ENCODE measurements at regions not wholly inside any gene's neighbourhood (a gene's known extent, or its start where the extent isn't known, plus 50 kb on each side); places are given as distances from the start of the nearest gene placed in this dataset.

GRCh38 chr3:25903371-25904129 lies 113.7 kb downstream of the OXSM start:
- Histone ChIP-seq H4K8ac (ENCODE audit: low read depth, low read length) (no peak overlapping the region), H2AFZ (ENCODE audit: insufficient read depth, low read length, poor library complexity) (no peak overlapping the region), H3K79me2 (ENCODE audit: control insufficient read depth, insufficient read depth, low read length, poor library complexity) (no peaks in the 10 kb centered on the region), H3K27me3 (ENCODE audit: insufficient read depth, low read length) (no peaks in the 10 kb centered on the region), H3K4ac (ENCODE audit: low read depth, low read length) (no peak overlapping the region), H2BK120ac (ENCODE audit: insufficient read depth, low read length, poor library complexity) (no peak overlapping the region), H3K4me2 (ENCODE audit: low read length) (no peak overlapping the region), H2BK5ac (ENCODE audit: low read depth, low read length, poor library complexity) (no peak overlapping the region), H3K4me1 (ENCODE audit: control insufficient read depth in 1 of 2, insufficient read depth in 2 of 2, low read length in 2 of 2) (no peaks in the 10 kb centered on the region), H4K91ac (ENCODE audit: low read depth, low read length) (no peak overlapping the region), H3K18ac (ENCODE audit: low read length) (no peak overlapping the region), H4K12ac (ENCODE audit: low read depth, low read length) (no peak overlapping the region), H3K14ac (ENCODE audit: low read length) (no peak overlapping the region), H3K79me1 (ENCODE audit: low read length) (no peaks in the 10 kb centered on the region), H3K23ac (ENCODE audit: low read length) (no peak overlapping the region), H2BK12ac (ENCODE audit: low read length) (no peak overlapping the region), H3K9me3 (ENCODE audit: insufficient read depth, low read depth, low read length) (no peaks in the 10 kb centered on the region), H3K9ac (ENCODE audit: low read length) (no peak overlapping the region), H3K36me3 (ENCODE audit: control insufficient read depth in 1 of 2, insufficient read depth in 2 of 2, low read length in 2 of 2) (no peaks in the 10 kb centered on the region), H2AK5ac (ENCODE audit: low read length) (no peak overlapping the region), H3K27ac (ENCODE audit: low read depth, low read length) (no peak overlapping the region), H3K4me3 (ENCODE audit: low read depth, low read length) (no peak overlapping the region)
- no peak for DNase-seq
- no CpG with 5 or more reads among the region's 3 CpGs for WGBS (ENCODE audit: extremely low coverage, insufficient coverage, insufficient read length)

GRCh38 chr3:25904206-25904605 lies 114.3 kb downstream of the OXSM start:
- no peak overlapping the region for H2AK5ac ChIP-seq (ENCODE audit: low read length)

GRCh38 chr3:25906132-25906906 lies 116.4 kb downstream of the OXSM start:
- H3K4ac ChIP-seq (ENCODE audit: low read depth, low read length): no peak overlapping the region
- H2BK12ac ChIP-seq (ENCODE audit: low read length): no peak overlapping the region
- no peak overlapping the region for H3K4me3 ChIP-seq (ENCODE audit: low read depth, low read length)
- H3K79me2 ChIP-seq (ENCODE audit: control insufficient read depth, insufficient read depth, low read length, poor library complexity): no peaks in the 10 kb centered on the region
- H3K4me2 ChIP-seq (ENCODE audit: low read length): no peak overlapping the region
- H3K23ac ChIP-seq (ENCODE audit: low read length): no peak overlapping the region
- WGBS (ENCODE audit: extremely low coverage, insufficient coverage, insufficient read length): no CpG with 5 or more reads among the region's 4 CpGs
- no peak overlapping the region for H4K8ac ChIP-seq (ENCODE audit: low read depth, low read length)
- H3K18ac ChIP-seq (ENCODE audit: low read length): no peak overlapping the region
- no peak overlapping the region for H2AK5ac ChIP-seq (ENCODE audit: low read length)
- H2BK120ac ChIP-seq (ENCODE audit: insufficient read depth, low read length, poor library complexity): no peak overlapping the region
- no peaks in the 10 kb centered on the region for H3K79me1 ChIP-seq (ENCODE audit: low read length)
- no peak overlapping the region for H4K12ac ChIP-seq (ENCODE audit: low read depth, low read length)
- H3K4me1 ChIP-seq (ENCODE audit: control insufficient read depth in 1 of 2, insufficient read depth in 2 of 2, low read length in 2 of 2): no peaks in the 10 kb centered on the region
- H3K14ac ChIP-seq (ENCODE audit: low read length): no peak overlapping the region
- H3K27me3 ChIP-seq (ENCODE audit: insufficient read depth, low read length): no peaks in the 10 kb centered on the region
- H2BK5ac ChIP-seq (ENCODE audit: low read depth, low read length, poor library complexity): no peak overlapping the region
- H3K27ac ChIP-seq (ENCODE audit: low read depth, low read length): no peak overlapping the region
- H3K36me3 ChIP-seq (ENCODE audit: control insufficient read depth in 1 of 2, insufficient read depth in 2 of 2, low read length in 2 of 2): no peaks in the 10 kb centered on the region
- DNase-seq: no peak
- H3K9ac ChIP-seq (ENCODE audit: low read length): no peak overlapping the region
- H3K9me3 ChIP-seq (ENCODE audit: insufficient read depth, low read depth, low read length): no peaks in the 10 kb centered on the region
- no peak overlapping the region for H2AFZ ChIP-seq (ENCODE audit: insufficient read depth, low read length, poor library complexity)
- no peak overlapping the region for H4K91ac ChIP-seq (ENCODE audit: low read depth, low read length)

More at GRCh38 chr3:25904206-25904605, 114.3 kb downstream of the OXSM start:
- no peak overlapping the region for H2BK12ac ChIP-seq (ENCODE audit: low read length)
- H3K4me1 ChIP-seq (ENCODE audit: control insufficient read depth in 1 of 2, insufficient read depth in 2 of 2, low read length in 2 of 2): no peaks in the 10 kb centered on the region
- no peak overlapping the region for H3K9ac ChIP-seq (ENCODE audit: low read length)
- H4K8ac ChIP-seq (ENCODE audit: low read depth, low read length): no peak overlapping the region
- H4K91ac ChIP-seq (ENCODE audit: low read depth, low read length): no peak overlapping the region
- H3K79me2 ChIP-seq (ENCODE audit: control insufficient read depth, insufficient read depth, low read length, poor library complexity): no peaks in the 10 kb centered on the region
- no peaks in the 10 kb centered on the region for H3K9me3 ChIP-seq (ENCODE audit: insufficient read depth, low read depth, low read length)
- H3K14ac ChIP-seq (ENCODE audit: low read length): no peak overlapping the region
- DNase-seq: no peak
- no peaks in the 10 kb centered on the region for H3K27me3 ChIP-seq (ENCODE audit: insufficient read depth, low read length)
- no peak overlapping the region for H2AFZ ChIP-seq (ENCODE audit: insufficient read depth, low read length, poor library complexity)
- H3K23ac ChIP-seq (ENCODE audit: low read length): no peak overlapping the region
- WGBS (ENCODE audit: extremely low coverage, insufficient coverage, insufficient read length): no CpG with 5 or more reads among the region's 3 CpGs
- no peak overlapping the region for H3K4me2 ChIP-seq (ENCODE audit: low read length)
- H2BK120ac ChIP-seq (ENCODE audit: insufficient read depth, low read length, poor library complexity): no peak overlapping the region
- H3K79me1 ChIP-seq (ENCODE audit: low read length): no peaks in the 10 kb centered on the region
- H3K36me3 ChIP-seq (ENCODE audit: control insufficient read depth in 1 of 2, insufficient read depth in 2 of 2, low read length in 2 of 2): no peaks in the 10 kb centered on the region
- H3K4me3 ChIP-seq (ENCODE audit: low read depth, low read length): no peak overlapping the region
- no peak overlapping the region for H3K18ac ChIP-seq (ENCODE audit: low read length)
- no peak overlapping the region for H2BK5ac ChIP-seq (ENCODE audit: low read depth, low read length, poor library complexity)
- H3K27ac ChIP-seq (ENCODE audit: low read depth, low read length): no peak overlapping the region
- no peak overlapping the region for H4K12ac ChIP-seq (ENCODE audit: low read depth, low read length)
- no peak overlapping the region for H3K4ac ChIP-seq (ENCODE audit: low read depth, low read length)

GRCh38 chr3:25907081-25907480 lies 117.2 kb downstream of the OXSM start:
- Histone ChIP-seq H4K8ac (ENCODE audit: low read depth, low read length) (no peak overlapping the region), H3K4ac (ENCODE audit: low read depth, low read length) (no peak overlapping the region)

More at GRCh38 chr3:25907081-25907480, 117.2 kb downstream of the OXSM start:
- H3K27me3 ChIP-seq (ENCODE audit: insufficient read depth, low read length): no peaks in the 10 kb centered on the region
- no peak overlapping the region for H4K12ac ChIP-seq (ENCODE audit: low read depth, low read length)
- no peak overlapping the region for H3K27ac ChIP-seq (ENCODE audit: low read depth, low read length)
- H2BK12ac ChIP-seq (ENCODE audit: low read length): no peak overlapping the region
- H2BK120ac ChIP-seq (ENCODE audit: insufficient read depth, low read length, poor library complexity): no peak overlapping the region
- no peak overlapping the region for H3K9ac ChIP-seq (ENCODE audit: low read length)
- no peaks in the 10 kb centered on the region for H3K4me1 ChIP-seq (ENCODE audit: control insufficient read depth in 1 of 2, insufficient read depth in 2 of 2, low read length in 2 of 2)
- H4K91ac ChIP-seq (ENCODE audit: low read depth, low read length): no peak overlapping the region
- H3K79me2 ChIP-seq (ENCODE audit: control insufficient read depth, insufficient read depth, low read length, poor library complexity): no peaks in the 10 kb centered on the region
- no peak overlapping the region for H2BK5ac ChIP-seq (ENCODE audit: low read depth, low read length, poor library complexity)
- H3K4me2 ChIP-seq (ENCODE audit: low read length): no peak overlapping the region
- WGBS (ENCODE audit: extremely low coverage, insufficient coverage, insufficient read length): no CpG with 5 or more reads among the region's 2 CpGs
- no peak overlapping the region for H3K4me3 ChIP-seq (ENCODE audit: low read depth, low read length)
- H3K14ac ChIP-seq (ENCODE audit: low read length): no peak overlapping the region
- H2AK5ac ChIP-seq (ENCODE audit: low read length): no peak overlapping the region
- H3K79me1 ChIP-seq (ENCODE audit: low read length): no peaks in the 10 kb centered on the region
- peaks cover 1% of the 10 kb centered on the region for H3K9me3 ChIP-seq (ENCODE audit: insufficient read depth, low read depth, low read length)
- H3K36me3 ChIP-seq (ENCODE audit: control insufficient read depth in 1 of 2, insufficient read depth in 2 of 2, low read length in 2 of 2): no peaks in the 10 kb centered on the region
- no peak overlapping the region for H3K18ac ChIP-seq (ENCODE audit: low read length)
- no peak overlapping the region for H2AFZ ChIP-seq (ENCODE audit: insufficient read depth, low read length, poor library complexity)
- no peak for DNase-seq
- H3K23ac ChIP-seq (ENCODE audit: low read length): no peak overlapping the region
